ENCODE measurements at regions not wholly inside any gene's neighbourhood (a gene's known extent, or its start where the extent isn't known, plus 50 kb on each side); places are given as distances from the start of the nearest gene placed in this dataset.

GRCh38 chr2:241924069-241924908 lies 54.8 kb downstream of the RTP5 start:
- no peak for DNase-seq (ENCODE audit: low read depth)

GRCh38 chr2:241924909-241925250 lies 55.4 kb downstream of the RTP5 start:
- DNase-seq (ENCODE audit: low read depth) = no peak

- no peak for DNase-seq (ENCODE audit: low read depth)
Measured at GRCh38 chr2:241925277-241925676, 55.7 kb downstream of the RTP5 start.

GRCh38 chr2:241925821-241926441 lies 56.4 kb downstream of the RTP5 start:
- no peak for DNase-seq (ENCODE audit: low read depth)

GRCh38 chr2:241926541-241927311 lies 57.2 kb downstream of the RTP5 start:
- no peak for DNase-seq (ENCODE audit: low read depth)

GRCh38 chr2:241929551-241930490 lies 60.3 kb downstream of the RTP5 start:
- DNase-seq (ENCODE audit: low read depth) = no peak

- no peak for DNase-seq (ENCODE audit: low read depth)
Measured at GRCh38 chr2:241931084-241931975, 61.8 kb downstream of the RTP5 start.

- no peak for DNase-seq (ENCODE audit: low read depth)
Measured at GRCh38 chr2:241931976-241932898, 62.7 kb downstream of the RTP5 start.

- no peak for DNase-seq (ENCODE audit: low read depth)
Measured at GRCh38 chr2:241932899-241933178, 63.3 kb downstream of the RTP5 start.

- DNase-seq (ENCODE audit: low read depth) = peak; percentile 20
Measured at GRCh38 chr2:241933179-241933911, 63.8 kb downstream of the RTP5 start.

- DNase-seq (ENCODE audit: low read depth) = peak; percentile 46
Measured at GRCh38 chr2:241935314-241935713, 65.8 kb downstream of the RTP5 start.

- no peak for DNase-seq (ENCODE audit: low read depth)
Measured at GRCh38 chr2:241935774-241936173, 66.2 kb downstream of the RTP5 start.

- no peak for DNase-seq (ENCODE audit: low read depth)
Measured at GRCh38 chr2:241936457-241937133, 67.1 kb downstream of the RTP5 start.

- DNase-seq (ENCODE audit: low read depth) = no peak
Measured at GRCh38 chr2:241937297-241937696, 67.8 kb downstream of the RTP5 start.

- no peak for DNase-seq (ENCODE audit: low read depth)
Measured at GRCh38 chr2:241939541-241939940, 70.0 kb downstream of the RTP5 start.

- no peak for DNase-seq (ENCODE audit: low read depth)
Measured at GRCh38 chr2:241940329-241940728, 70.8 kb downstream of the RTP5 start.

- DNase-seq (ENCODE audit: low read depth) = no peak
Measured at GRCh38 chr2:241941691-241942301, 72.3 kb downstream of the RTP5 start.

Data from GM04503 (cell line).